ENCODE measurements at regions not wholly inside any gene's neighbourhood (a gene's known extent, or its start where the extent isn't known, plus 50 kb on each side); places are given as distances from the start of the nearest gene placed in this dataset.

GRCh38 chr13:47502166-47502565 lies 498.9 kb downstream of the SUCLA2 start:
- intact Hi-C loops (cut with micrococcal nuclease), result no loop called here
- Histone ChIP-seq H3K4me2 (replicated peaks; ENCODE audit: low read depth, low read length, poor library complexity, severe bottlenecking) (no peak overlapping the region), H3K36me3 (replicated peaks in 1 of 2; ENCODE audit: control extremely low read depth in 1 of 2, control insufficient read depth in 1 of 2, extremely low read depth in 1 of 2, insufficient read depth in 2 of 2, low read length in 1 of 2) (no peaks in the 10 kb centered on the region), H3K9ac (ENCODE audit: low read length) (no peak overlapping the region), H3K9me3 (ENCODE audit: control extremely low read depth in 1 of 3, control insufficient read depth in 2 of 3, insufficient read depth in 1 of 3, low read length in 2 of 3) (no peaks in the 10 kb centered on the region), H3K4me3 (ENCODE audit: control extremely low read depth in 1 of 5, extremely low read depth in 1 of 5, insufficient read depth in 1 of 5, low read depth in 2 of 5, low read length in 4 of 5) (no peak overlapping the region), H3K27me3 (replicated peaks in 1 of 4; ENCODE audit: control extremely low read depth in 1 of 4, control insufficient read depth in 3 of 4, insufficient read depth in 4 of 4, low read length in 3 of 4) (no peaks in the 10 kb centered on the region), H3K4me1 (ENCODE audit: control insufficient read depth in 2 of 2, insufficient read depth in 2 of 2, low read length in 2 of 2) (peaks cover 5 to 9% of the 10 kb centered on the region in 2 donors), H2AFZ (ENCODE audit: insufficient read depth, low read depth, low read length, poor library complexity, severe bottlenecking) (no peak overlapping the region), H3K27ac (ENCODE audit: low read length in 2 of 2) (no peak overlapping the region), H4K20me1 (ENCODE audit: control insufficient read depth, insufficient read depth, low read length, poor library complexity, severe bottlenecking) (no peaks in the 10 kb centered on the region), H3K79me2 (ENCODE audit: control insufficient read depth, insufficient read depth, low read length) (no peaks in the 10 kb centered on the region)
- CTCF ChIA-PET, result no interaction called here
- ATAC-seq (ENCODE audit: low read depth) (no peak), DNase-seq (no peak)
- POLR2A ChIA-PET, result no interaction called here
- H3K27ac Mint-ChIP-seq, result no peak overlapping the region
- TF ChIP-seq CTCF (IDR thresholded peaks at IDR 0.05) (no peak), EZH2 (IDR thresholded peaks at IDR 0.05; ENCODE audit: borderline replicate concordance, insufficient read depth, low read depth, low read length, poor library complexity, severe bottlenecking) (no peak)
- WGBS (ENCODE audit: insufficient coverage), result no CpG with 5 or more reads among the region's 2 CpGs
- peaks cover 10% of the 10 kb centered on the region for H3K4me1 Mint-ChIP-seq
- H3K4me3 Mint-ChIP-seq, result no peak overlapping the region
- peaks cover 3% of the 10 kb centered on the region for H3K27me3 Mint-ChIP-seq
- H3K9me3 Mint-ChIP-seq (ENCODE audit: insufficient read depth), result no peaks in the 10 kb centered on the region

- no peaks in the 10 kb centered on the region for H4K20me1 ChIP-seq (ENCODE audit: control insufficient read depth, insufficient read depth, low read length, poor library complexity, severe bottlenecking)
- H2AFZ ChIP-seq (ENCODE audit: insufficient read depth, low read depth, low read length, poor library complexity, severe bottlenecking), result no peak overlapping the region
- no peak overlapping the region for H3K4me2 ChIP-seq (replicated peaks; ENCODE audit: low read depth, low read length, poor library complexity, severe bottlenecking)
- POLR2A ChIA-PET, result no interaction called here
- H3K27me3 ChIP-seq (replicated peaks in 1 of 4; ENCODE audit: control extremely low read depth in 1 of 4, control insufficient read depth in 3 of 4, insufficient read depth in 4 of 4, low read length in 3 of 4), result no peaks in the 10 kb centered on the region
- TF ChIP-seq CTCF (IDR thresholded peaks at IDR 0.05) (no peak), EZH2 (IDR thresholded peaks at IDR 0.05; ENCODE audit: borderline replicate concordance, insufficient read depth, low read depth, low read length, poor library complexity, severe bottlenecking) (no peak)
- H3K4me1 Mint-ChIP-seq, result peaks cover 10% of the 10 kb centered on the region
- H3K4me3 Mint-ChIP-seq, result no peak overlapping the region
- H3K27ac ChIP-seq (ENCODE audit: low read length in 2 of 2), result no peak overlapping the region
- no peak overlapping the region for H3K4me3 ChIP-seq (ENCODE audit: control extremely low read depth in 1 of 5, extremely low read depth in 1 of 5, insufficient read depth in 1 of 5, low read depth in 2 of 5, low read length in 4 of 5)
- peaks cover 5 to 9% of the 10 kb centered on the region in 2 donors for H3K4me1 ChIP-seq (ENCODE audit: control insufficient read depth in 2 of 2, insufficient read depth in 2 of 2, low read length in 2 of 2)
- no peaks in the 10 kb centered on the region for H3K9me3 Mint-ChIP-seq (ENCODE audit: insufficient read depth)
- no peak overlapping the region for H3K27ac Mint-ChIP-seq
- no peak for ATAC-seq (ENCODE audit: low read depth)
- no peak for DNase-seq
- no peaks in the 10 kb centered on the region for H3K79me2 ChIP-seq (ENCODE audit: control insufficient read depth, insufficient read depth, low read length)
- no peak overlapping the region for H3K9ac ChIP-seq (ENCODE audit: low read length)
- no peaks in the 10 kb centered on the region for H3K9me3 ChIP-seq (ENCODE audit: control extremely low read depth in 1 of 3, control insufficient read depth in 2 of 3, insufficient read depth in 1 of 3, low read length in 2 of 3)
- WGBS (ENCODE audit: insufficient coverage), result 40% methylated on average over 1 of the region's 7 CpGs
- CTCF ChIA-PET, result no interaction called here
- peaks cover 6% of the 10 kb centered on the region for H3K27me3 Mint-ChIP-seq
- intact Hi-C loops (cut with micrococcal nuclease), result no loop called here
- H3K36me3 ChIP-seq (replicated peaks in 1 of 2; ENCODE audit: control extremely low read depth in 1 of 2, control insufficient read depth in 1 of 2, extremely low read depth in 1 of 2, insufficient read depth in 2 of 2, low read length in 1 of 2), result no peaks in the 10 kb centered on the region
Measured at GRCh38 chr13:47499358-47500150, 501.5 kb downstream of the SUCLA2 start.

Data from B cell (primary cell).